Liver (tissue), 3 donors: ENCODE measurements at regions not wholly inside any gene's neighbourhood (a gene's known extent, or its start where the extent isn't known, plus 50 kb on each side); places are given as distances from the start of the nearest gene placed in this dataset.

Experiments
- EGR1 ChIP-seq, 2 donors: IDR thresholded peaks; 2 replicates each; pipeline ENCODE4 v1.6.1; 2016 to 2018; ENCODE audit warnings: antibody characterized with exemption in 2 of 2, low read depth in 2 of 2
- GABPA ChIP-seq, 2 donors: IDR thresholded peaks in 1 of 2; conservative IDR thresholded peaks in 1 of 2; 2 replicates each; pipeline ENCODE4 v1.6.1; 2016; ENCODE audit warnings: antibody characterized with exemption in 2 of 2, mild to moderate bottlenecking in 1 of 2, moderate library complexity in 1 of 2
- RAD21 ChIP-seq, 2 donors: IDR thresholded peaks; 2 replicates each; pipeline ENCODE4 v1.6.1; 2016; ENCODE audit warnings: antibody characterized with exemption in 2 of 2, mild to moderate bottlenecking in 2 of 2
- REST ChIP-seq: IDR thresholded peaks from 2 replicates; pipeline ENCODE4 v1.6.1; 2016; ENCODE audit warnings: antibody characterized with exemption, mild to moderate bottlenecking
- TAF1 ChIP-seq: conservative IDR thresholded peaks from 2 replicates; pipeline ENCODE4 v1.6.1; 2016; ENCODE audit warnings: antibody characterized with exemption, mild to moderate bottlenecking
- YY1 ChIP-seq: IDR thresholded peaks from 2 replicates; pipeline ENCODE4 v1.6.1; 2016; ENCODE audit warnings: antibody characterized with exemption, mild to moderate bottlenecking
- TF ChIP-seq, protein P1 (sequence below): fragments of 150-350 bp; IDR thresholded peaks from 2 replicates; pipeline ENCODE4 v1.5.1; 2017; ENCODE audit warnings: improper control_type of control experiment, low read depth, low read length; ENCODE audit not compliant: missing input control
- donor health status: healthy.
- donor health status: healthy.

DNA sequence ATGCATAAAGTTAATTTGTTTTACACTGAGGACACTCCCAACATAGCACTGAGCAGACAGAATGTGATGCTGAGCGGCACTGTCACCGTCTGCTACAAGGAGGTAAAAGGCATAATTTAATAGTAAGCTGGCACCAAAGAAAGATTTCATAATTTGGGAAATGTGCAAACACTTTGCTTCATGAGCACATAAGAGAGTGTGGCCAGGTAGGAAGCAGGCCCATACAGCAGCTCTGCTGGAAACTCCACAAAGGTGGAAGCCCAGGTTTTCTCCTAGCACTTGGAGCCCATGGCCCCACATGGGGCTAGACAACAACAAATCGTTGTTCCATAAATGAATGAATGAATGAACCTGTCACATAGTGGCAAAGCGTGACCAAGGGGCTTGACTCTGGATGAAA, 68.5 kb upstream of the CACNA2D3 start:
- TF ChIP-seq EGR1 (IDR thresholded peaks at IDR 0.05; ENCODE audit: low read depth in 2 of 2): no peak
- TF ChIP-seq, protein P1, sequence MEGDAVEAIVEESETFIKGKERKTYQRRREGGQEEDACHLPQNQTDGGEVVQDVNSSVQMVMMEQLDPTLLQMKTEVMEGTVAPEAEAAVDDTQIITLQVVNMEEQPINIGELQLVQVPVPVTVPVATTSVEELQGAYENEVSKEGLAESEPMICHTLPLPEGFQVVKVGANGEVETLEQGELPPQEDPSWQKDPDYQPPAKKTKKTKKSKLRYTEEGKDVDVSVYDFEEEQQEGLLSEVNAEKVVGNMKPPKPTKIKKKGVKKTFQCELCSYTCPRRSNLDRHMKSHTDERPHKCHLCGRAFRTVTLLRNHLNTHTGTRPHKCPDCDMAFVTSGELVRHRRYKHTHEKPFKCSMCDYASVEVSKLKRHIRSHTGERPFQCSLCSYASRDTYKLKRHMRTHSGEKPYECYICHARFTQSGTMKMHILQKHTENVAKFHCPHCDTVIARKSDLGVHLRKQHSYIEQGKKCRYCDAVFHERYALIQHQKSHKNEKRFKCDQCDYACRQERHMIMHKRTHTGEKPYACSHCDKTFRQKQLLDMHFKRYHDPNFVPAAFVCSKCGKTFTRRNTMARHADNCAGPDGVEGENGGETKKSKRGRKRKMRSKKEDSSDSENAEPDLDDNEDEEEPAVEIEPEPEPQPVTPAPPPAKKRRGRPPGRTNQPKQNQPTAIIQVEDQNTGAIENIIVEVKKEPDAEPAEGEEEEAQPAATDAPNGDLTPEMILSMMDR: no peak
- no peak for TF ChIP-seq GABPA (IDR thresholded peaks at IDR 0.05 in 1 of 2, conservative IDR thresholded peaks at IDR 0.05 in 1 of 2)
- TF ChIP-seq TAF1: no peak
- TF ChIP-seq REST: no peak
- TF ChIP-seq YY1: no peak
- TF ChIP-seq RAD21 (IDR thresholded peaks at IDR 0.05): no peak
